HCEC 1CT (cell line): ENCODE measurements at regions not wholly inside any gene's neighbourhood (a gene's known extent, or its start where the extent isn't known, plus 50 kb on each side); places are given as distances from the start of the nearest gene placed in this dataset.

Experiments used
- DNase-seq: peaks from one replicate; pipeline ENCODE4 v3.0.0-alpha.2; 2017

- DNase-seq = no peak
Observed at GRCh38 chr3:23644099-23644498, 161.7 kb upstream of the UBE2E1 start.

- DNase-seq = no peak
Observed at GRCh38 chr3:23644676-23645075, 161.1 kb upstream of the UBE2E1 start.

DNA sequence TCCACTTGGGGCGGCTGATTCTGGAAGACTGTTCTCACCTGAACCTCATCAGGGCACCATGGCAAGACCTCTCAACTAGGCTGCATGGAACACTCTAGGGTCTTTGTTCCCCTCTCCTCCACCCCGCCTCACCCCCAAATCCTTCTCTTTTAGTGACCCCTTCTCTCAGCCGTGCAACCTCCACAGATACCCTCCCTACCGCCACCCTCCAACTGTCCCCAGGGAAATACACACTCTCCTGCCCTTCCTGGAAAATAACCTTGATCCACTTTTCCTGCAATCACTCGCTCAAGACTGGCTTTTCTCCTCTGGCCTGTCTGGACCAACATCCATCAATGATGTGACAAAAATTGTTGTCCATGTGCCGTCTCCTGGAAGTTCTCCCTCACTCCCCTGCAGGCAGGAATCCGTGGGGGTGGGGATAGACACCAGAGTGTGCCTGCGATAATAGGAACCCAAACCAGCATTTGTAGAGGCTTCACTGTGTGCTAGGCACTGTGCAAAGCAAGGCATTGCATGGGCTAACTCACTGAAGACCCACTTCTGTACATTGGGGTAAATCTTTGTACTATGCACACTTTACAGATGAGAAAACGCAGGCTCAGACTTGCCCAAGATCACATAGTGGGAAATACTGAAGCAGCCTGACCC is 160.1 kb upstream of the UBE2E1 start:
- no peak for DNase-seq

GRCh38 chr3:23646184-23646920 is 159.4 kb upstream of the UBE2E1 start:
- no peak for DNase-seq

- DNase-seq = no peak
Observed at GRCh38 chr3:23647706-23648258, 158.0 kb upstream of the UBE2E1 start.

- peak; percentile 71 for DNase-seq
Observed at GRCh38 chr3:23648326-23648995, 157.3 kb upstream of the UBE2E1 start.

DNA sequence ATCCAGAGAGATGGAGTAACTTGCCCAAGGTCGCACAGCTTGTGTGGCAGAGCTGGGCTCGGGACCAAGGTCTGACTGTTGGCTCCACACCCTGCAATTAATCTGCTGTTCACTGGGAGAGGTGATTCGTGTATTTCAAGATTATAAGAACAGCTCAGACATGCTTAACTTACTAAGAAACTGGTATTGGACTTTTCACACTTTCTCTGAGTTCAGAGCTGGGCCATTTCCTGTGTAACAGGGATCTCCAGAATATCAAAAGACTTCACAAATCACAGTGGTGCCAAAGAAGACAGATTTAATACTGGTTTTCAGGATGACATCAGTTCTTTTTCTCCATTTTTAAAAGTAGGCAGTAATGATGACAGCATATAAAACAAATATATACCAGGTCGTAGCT is 156.8 kb upstream of the UBE2E1 start:
- no peak for DNase-seq

GRCh38 chr3:23649448-23649847 is 156.3 kb upstream of the UBE2E1 start:
- DNase-seq = no peak

DNA sequence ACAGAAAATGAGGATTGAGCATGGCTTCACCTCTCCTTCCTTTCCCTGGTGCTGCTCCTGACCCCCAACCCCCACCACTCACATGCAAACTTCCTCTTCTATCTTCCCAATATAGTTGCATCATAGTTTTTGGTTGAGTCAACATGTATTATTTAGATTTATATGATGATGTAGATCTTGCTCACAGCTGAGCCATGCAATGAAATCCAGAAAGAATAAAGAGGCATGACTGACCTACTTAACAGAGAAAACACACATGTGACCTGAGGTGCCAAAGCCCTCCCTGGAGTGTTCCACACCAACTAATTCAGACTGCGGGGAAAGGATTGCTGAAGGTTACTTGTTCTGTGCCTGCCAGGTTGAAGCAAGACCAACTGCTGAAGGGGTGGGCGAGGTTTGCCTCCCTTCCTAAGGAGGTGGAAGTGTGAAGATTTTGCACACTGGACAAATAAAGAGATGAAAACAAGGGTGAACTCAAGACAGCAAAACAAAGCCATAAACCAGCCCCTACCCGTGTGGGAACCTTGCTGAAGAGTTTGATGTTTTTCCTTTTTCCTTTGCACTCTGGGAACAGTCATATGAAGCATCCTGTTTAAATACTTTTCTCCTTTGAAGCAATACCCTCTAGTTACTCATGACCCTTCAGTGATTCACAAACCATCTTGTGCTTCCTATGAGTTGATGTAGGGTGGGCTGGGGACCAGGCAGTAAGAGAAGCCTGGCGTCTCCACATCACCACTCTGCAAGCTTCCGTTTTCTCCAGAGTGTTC is 155.2 kb upstream of the UBE2E1 start:
- peak; percentile 98 for DNase-seq

DNA sequence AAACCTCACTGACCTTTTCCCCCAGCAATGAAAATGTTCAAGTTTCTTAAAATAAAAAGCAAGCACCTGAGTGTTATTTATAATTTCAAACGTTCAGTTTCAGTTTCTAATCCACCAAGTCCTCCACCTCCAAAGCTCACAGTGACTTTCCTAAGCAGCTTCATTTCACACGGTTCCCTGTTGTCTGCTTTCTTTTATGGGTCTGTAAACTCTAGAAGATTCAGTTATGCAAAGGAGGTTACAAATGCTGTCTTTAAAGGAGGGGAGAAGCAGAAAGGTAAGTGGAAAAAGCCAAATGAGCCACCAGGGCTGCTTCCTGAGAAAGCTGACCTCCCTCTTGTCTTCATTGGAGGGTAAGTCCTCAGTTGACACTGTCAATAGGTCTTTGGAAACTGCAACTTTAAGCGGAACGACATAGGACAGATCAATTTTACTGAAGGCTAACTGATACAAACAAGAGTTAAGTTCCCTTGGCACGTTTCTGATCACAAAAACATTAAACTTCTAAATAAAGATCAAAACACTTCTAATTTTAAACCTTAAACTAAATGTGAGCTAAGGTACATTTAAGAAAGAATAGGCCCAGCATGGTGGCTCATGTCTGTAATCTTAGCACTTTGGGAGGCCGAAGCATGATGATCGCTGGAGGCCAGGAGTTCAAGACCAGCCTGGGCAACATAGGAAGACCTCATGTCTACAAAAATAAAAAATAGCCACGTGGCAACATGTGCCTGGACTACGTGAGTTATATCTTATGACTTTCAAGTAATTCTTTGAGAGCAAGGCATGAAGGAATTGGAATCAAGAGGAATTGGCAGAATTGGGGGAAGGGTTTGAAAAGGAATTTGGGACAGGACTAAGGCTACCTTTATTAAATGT is 151.9 kb upstream of the UBE2E1 start:
- no peak for DNase-seq

DNA sequence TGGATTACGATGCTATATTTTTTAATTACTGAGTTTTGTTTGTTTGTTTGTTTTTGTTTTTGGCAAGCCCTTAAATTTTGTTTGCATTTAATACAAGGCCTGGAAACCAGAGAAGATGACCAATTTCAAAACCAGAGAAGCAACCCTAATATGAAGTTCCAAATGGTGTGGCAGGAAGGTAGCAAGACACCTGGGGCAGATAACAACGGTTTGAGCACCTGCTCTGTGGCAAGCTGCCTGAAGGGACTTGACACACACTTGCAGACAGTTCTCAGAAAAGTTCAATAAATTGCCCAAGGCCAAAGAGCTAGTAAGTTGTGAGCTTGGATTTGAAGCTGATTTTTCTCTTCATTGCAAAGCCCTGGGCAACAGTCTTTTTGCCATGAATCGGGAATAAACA is 151.2 kb upstream of the UBE2E1 start:
- no peak for DNase-seq

DNA sequence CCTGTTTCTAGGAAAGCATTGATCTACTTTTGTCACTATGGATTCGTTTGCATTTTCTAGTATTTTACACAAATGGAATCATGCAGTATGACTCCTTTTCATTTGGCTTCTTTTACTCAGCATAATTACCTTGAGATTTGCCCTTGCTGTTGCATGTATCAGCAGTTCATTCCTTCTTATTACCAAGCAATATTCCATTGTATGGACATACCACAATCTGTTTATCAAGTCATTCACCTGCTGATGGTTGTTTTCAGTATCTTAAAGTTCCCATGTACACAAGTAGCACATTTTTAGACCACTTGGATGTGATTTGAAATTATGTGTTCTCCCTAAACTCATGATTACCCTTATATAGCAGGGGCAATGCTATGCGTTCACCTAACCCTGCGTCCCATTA is 150.0 kb upstream of the UBE2E1 start:
- DNase-seq = no peak

DNA sequence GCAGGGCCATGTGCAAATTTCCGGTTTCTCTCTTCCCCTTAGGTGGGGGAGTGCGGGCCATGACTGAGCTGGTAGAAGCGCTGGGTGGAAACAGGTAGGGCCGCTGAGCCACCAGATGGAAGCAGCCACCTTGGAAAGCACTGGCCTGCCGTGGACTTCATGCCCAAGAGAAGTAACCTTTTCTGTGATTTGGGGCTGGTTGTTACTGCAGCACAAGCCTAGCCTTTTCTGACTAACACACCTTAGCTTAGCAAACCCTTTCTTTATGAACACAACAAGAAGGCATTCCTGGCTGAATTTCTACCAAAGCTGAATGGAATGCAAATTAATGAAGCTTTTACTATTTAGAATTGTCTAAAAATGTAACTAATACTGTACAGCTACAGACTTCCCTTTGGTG is 149.6 kb upstream of the UBE2E1 start:
- DNase-seq = no peak

DNA sequence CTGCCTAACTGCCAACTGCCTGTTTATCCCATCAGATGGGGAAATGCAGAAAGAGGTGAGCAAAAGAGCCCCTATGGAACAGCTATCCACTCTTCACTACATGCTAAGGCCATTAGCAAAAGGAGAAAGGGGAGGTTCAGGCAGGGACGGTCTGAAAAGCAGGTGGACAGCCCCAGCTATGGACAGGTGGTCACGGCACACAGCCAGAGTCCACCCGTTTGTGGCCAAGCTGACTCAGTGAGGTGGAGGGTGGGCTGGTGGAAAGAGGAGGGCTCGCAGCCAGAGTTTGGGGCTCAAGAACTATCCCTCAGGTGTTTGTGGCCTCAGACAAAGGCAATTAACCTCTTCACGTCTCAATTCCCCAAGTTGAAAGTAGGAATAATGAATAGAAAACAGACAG is 148.9 kb upstream of the UBE2E1 start:
- DNase-seq = no peak

- no peak for DNase-seq
Observed at GRCh38 chr3:23657647-23658046, 148.1 kb upstream of the UBE2E1 start.

GRCh38 chr3:23659274-23659673 is 146.5 kb upstream of the UBE2E1 start:
- DNase-seq = no peak

DNA sequence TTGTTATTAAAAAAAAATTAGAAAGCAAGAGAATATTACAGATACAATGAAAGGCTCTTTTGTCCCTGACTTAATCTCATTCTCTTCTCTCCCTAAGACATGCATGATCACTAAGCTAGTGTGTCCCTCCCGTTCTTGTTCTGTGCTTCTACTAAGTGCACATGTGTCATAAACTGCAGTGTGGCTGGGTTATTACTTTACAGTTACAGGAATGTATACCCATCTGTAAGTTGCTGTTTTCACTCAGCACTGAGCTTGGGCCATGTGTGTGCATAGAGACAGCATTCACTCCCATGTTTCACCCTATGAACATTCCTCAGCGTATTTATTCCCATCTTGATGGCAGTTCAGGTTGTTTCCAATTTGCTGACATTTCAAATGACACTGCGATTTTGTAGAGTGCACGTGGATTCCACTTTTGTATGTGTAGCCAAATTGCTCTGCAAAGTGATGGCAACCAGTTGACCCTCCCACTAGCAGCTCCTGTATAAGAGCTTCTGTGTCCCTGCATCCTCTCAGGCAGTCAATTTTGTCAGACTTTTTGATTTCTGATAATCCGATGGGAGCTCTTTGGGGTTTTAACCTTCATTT is 145.8 kb upstream of the UBE2E1 start:
- no peak for DNase-seq

GRCh38 chr3:23662079-23662617 is 143.6 kb upstream of the UBE2E1 start:
- peak; percentile 13 for DNase-seq

DNA sequence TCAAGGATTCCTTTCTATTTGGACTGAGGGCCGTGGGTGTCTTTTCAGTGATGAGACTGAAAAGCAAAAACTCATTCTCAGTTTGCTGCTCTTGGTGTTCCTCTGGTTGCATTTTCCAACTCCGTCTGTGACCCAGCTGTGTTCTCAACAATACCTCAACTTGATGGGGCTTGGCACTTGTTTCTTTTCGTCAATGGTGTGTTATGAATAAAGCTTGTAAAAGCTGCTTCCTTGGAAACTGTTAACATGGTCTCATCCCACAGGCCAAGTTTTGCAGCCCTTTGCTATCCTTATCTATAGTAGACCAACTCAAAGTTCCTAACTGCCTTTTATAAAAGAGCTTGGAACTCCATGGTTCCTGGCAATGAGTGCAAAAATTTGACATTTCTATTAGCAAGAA is 142.5 kb upstream of the UBE2E1 start:
- no peak for DNase-seq

DNA sequence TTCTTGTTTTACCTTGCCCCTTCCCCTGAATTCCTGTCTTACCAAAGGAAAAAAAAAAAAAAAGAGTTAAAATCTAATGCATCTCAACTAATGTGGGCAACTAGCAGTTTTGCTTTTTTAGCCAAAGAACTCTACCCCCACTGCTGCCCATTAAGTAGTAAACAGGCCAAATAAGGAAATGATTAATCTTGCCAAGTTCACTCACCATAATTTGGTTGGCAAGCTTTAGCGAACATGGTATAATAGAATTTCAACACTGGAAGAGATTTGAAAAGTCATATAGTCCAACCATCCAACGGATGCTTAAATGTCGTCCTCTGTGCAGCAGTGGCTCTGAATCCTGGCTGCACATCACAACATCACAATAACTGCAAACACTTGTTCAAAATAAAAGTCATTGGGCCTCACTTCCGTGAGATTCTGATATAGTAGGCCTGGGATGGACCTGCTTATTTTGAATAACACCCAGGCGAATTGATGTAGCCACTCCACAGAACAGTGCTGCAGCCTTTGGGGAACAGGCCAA is 142.0 kb upstream of the UBE2E1 start:
- no peak for DNase-seq

GRCh38 chr3:23664459-23664858 is 141.3 kb upstream of the UBE2E1 start:
- peak; percentile 69 for DNase-seq
